HuH-7 (cell line): ENCODE measurements at regions not wholly inside any gene's neighbourhood (a gene's known extent, or its start where the extent isn't known, plus 50 kb on each side); places are given as distances from the start of the nearest gene placed in this dataset.
"Not testable (repeated sequence)": the region's sequence is repeated elsewhere in the genome, so short reads cannot be mapped to it uniquely, and the experiment has no call there.

Source experiments
- DNase-seq: peaks from one replicate; pipeline ENCODE4 v3.0.0; 2011; ENCODE audit warnings: low spot score

GRCh38 chr5:74500110-74500917 lies 140.2 kb downstream of the ENC1 start:
- DNase-seq, result peak; percentile 15

- DNase-seq, result no peak
Observed at GRCh38 chr5:74499256-74500050, 141.1 kb downstream of the ENC1 start.

- DNase-seq, result no peak
Observed at GRCh38 chr5:74497706-74498105, 142.8 kb downstream of the ENC1 start.

- no peak for DNase-seq
Observed at GRCh38 chr5:74493411-74493810, 147.1 kb downstream of the ENC1 start.

- no peak for DNase-seq
Observed at GRCh38 chr5:74492230-74492629, 148.3 kb downstream of the ENC1 start.

- DNase-seq, result no peak
Observed at GRCh38 chr5:74491586-74491985, 148.9 kb downstream of the ENC1 start.

GRCh38 chr5:74490814-74491213 lies 149.7 kb downstream of the ENC1 start:
- no peak for DNase-seq

GRCh38 chr5:74482990-74483389 lies 157.5 kb downstream of the ENC1 start:
- no peak for DNase-seq

GRCh38 chr5:74482523-74482922 lies 158.0 kb downstream of the ENC1 start:
- no peak for DNase-seq

GRCh38 chr5:74481357-74481756 lies 159.2 kb downstream of the ENC1 start:
- DNase-seq, result not testable (repeated sequence)

- DNase-seq, result no peak
Observed at GRCh38 chr5:74480201-74480600, 160.3 kb downstream of the ENC1 start.

GRCh38 chr5:74478328-74478727 lies 162.2 kb downstream of the ENC1 start:
- no peak for DNase-seq

GRCh38 chr5:74477761-74478160 lies 162.8 kb downstream of the ENC1 start:
- no peak for DNase-seq

- no peak for DNase-seq
Observed at GRCh38 chr5:74476819-74477453, 163.6 kb downstream of the ENC1 start.

GRCh38 chr5:74476046-74476818 lies 164.3 kb downstream of the ENC1 start:
- no peak for DNase-seq

GRCh38 chr5:74471875-74472274 lies 168.7 kb downstream of the ENC1 start:
- DNase-seq, result no peak

- no peak for DNase-seq
Observed at GRCh38 chr5:74469234-74469994, 171.1 kb downstream of the ENC1 start.

GRCh38 chr5:74468421-74468820 lies 172.1 kb downstream of the ENC1 start:
- DNase-seq, result no peak

GRCh38 chr5:74465724-74466123 lies 174.8 kb downstream of the ENC1 start:
- peak; percentile 21 for DNase-seq

- peak; percentile 12 for DNase-seq
Observed at GRCh38 chr5:74464512-74465209, 175.9 kb downstream of the ENC1 start.

GRCh38 chr5:74462356-74462755 lies 178.2 kb downstream of the ENC1 start:
- DNase-seq, result no peak
